GM21619 (cell line): ENCODE measurements at regions not wholly inside any gene's neighbourhood (a gene's known extent, or its start where the extent isn't known, plus 50 kb on each side); places are given as distances from the start of the nearest gene placed in this dataset.

Experiments
- ATAC-seq: cut with Tn5 transposase; IDR thresholded peaks from one replicate; pipeline ENCODE4 v1.9.1; 2021; ENCODE audit not compliant: unreplicated experiment

DNA sequence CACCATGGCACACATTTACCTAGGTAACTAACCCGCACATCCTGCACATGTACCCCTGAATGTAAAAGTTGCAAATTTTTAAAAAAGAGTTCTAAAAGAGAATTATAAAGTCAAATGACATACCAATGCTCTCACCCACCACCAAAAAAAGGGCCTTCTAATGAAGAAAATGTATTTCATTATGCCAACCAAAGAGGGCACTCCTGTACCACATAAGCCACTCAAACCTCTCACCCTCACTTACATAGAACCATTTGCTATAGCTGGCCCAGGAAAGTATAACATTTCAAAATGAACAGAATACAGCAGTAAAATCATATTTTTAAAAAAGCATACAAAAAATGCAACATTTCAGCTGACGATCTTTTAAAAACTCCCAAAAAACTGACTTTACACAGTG is 241.5 kb upstream of the PKDCC start:
- no peak for ATAC-seq

DNA sequence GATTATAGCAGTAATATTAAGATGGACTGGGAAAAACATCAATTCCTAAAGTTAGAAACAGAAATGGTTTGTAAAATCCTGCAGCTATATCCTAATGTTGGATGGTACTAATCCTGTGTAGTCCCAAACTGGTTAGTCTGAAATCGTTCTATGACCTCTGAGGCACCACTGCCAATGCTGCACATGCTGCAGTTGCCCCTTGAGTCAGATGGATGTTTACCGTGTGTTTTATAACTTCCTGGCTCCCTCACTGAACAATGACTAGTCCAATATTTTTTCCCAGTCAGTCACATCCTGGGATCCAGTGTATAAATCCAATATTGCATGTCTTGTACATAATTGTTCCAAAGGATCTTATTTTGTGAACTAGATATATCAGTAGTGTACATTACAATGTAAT is 226.7 kb upstream of the PKDCC start:
- no peak for ATAC-seq

DNA sequence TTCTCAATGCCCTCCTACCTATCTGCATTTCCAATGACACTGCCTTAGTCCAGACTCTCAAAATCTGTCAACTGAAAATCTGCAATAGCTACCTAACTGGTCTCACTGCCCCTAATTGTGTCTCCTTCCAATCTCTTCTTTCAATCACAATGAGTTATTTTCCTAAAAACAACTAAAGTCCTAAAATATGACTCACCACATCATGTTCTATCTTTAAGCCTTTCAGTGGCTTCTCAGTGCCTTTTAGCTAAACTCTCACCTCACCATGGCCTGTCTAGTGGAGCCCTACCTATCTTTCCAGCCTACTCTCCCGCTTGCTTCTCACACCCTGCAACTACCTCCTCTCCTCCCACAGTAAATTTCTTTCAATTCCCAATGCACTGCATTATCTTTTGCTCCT is 220.9 kb upstream of the PKDCC start:
- no peak for ATAC-seq

DNA sequence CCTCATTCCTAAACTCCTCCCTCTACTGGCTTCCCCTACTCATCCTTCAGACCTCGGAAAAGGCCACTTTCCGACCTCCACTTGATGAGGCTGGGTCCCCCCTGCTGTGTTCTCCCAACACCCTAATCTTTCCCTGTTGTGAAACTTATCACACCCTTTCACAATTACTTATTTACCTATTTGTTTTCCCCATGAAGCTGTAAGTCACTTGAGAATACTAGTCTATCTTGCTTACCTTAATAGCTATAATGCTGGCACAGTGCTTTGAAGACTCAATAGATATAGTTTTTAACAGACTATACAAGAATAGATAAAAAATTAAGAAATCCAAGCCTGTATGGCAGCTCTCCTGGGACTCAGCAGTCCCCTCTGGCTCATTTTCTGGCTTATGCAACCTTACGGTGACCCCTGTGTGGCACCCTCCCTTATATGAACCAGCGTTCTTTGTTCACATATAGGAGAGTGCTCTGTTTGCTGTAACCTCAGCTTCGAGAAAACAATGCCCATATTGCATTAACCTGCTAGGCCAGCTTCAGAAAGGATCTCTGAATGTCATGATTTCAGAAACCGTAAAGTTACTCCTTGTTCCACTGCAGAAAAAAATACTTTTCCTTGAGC is 220.4 kb upstream of the PKDCC start:
- ATAC-seq: no peak

DNA sequence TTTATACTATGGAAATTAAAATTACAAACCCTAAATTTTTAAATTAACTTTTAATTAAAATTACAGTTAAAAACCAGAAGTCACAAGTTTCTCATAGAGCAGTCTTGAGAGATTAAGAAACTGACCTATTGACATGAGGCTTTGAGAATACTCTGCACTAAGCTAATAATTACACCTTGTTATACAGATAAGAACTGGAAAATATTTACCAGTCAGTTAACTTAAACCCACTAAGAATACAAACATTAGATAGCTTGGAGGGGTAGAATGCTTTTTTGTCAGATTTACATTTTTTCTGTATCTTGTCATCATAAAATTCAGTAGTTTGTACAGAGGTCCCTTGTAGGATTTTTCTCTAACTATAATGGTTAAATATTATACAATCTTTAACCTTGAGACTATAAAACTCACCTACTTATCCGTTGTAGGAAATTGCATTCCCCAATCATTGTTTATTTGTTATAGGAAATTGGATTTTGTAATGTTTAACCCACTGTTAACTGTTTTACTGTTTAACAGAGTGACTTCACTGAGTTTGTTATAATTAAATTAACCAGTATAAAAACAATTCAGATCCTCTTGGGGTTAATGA is 219.7 kb upstream of the PKDCC start:
- ATAC-seq: no peak

DNA sequence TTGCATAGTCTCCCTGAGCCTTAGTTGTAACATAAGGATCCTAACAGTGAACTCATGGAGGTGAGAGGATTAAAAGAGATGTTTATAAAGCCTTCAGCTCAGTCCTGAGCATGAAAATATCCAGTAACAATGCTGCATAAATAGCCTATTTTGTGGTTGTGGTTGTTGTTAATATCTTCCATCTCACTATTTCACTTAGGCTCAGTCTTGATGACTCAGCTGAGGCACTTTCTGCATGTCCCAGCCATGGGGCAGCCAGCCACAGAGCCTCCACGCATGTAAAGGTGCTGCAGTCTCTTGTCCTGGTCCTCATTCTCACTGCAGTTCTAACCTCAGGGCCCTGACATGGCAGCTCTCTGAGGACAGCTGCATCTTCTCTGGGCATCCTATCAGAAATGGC is 218.8 kb upstream of the PKDCC start:
- ATAC-seq: no peak

DNA sequence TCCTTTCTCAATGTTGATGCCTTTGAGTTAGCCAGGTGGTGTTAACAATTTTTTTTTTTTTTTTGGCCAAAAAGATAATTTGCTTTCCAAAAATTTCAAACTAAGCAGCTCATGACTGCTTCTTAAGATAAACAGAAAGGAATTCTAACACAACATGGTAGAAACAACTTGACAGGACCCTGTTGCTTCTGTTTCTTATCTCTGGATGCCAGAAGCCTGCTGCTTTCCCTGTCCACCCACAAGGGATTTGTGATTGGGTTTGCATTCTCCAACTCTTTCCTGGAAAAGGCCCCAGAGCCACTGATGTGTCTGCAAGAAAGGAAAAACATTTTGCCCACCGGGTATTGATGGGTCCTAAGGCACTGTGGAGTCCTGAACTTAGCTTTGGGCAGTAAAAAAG is 217.2 kb upstream of the PKDCC start:
- no peak for ATAC-seq

DNA sequence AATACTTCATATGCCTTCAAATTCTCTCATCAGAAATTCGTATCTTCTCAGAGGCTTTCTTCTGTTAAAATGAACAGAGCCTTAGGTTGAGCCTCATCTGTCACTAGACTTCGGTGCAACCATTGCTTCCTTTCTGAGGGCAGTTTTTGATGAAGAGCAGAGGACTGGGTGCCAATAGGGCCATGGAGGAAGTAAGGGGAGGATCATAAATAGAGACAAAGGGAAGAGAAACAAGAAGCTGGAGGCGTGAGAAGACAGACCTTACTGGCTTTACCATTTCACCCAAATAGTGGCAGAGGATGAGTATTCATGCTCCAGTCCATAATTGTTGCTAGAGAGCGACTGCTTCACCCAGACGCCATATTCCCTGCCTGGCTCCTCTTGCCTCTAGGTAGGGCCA is 215.6 kb upstream of the PKDCC start:
- no peak for ATAC-seq

DNA sequence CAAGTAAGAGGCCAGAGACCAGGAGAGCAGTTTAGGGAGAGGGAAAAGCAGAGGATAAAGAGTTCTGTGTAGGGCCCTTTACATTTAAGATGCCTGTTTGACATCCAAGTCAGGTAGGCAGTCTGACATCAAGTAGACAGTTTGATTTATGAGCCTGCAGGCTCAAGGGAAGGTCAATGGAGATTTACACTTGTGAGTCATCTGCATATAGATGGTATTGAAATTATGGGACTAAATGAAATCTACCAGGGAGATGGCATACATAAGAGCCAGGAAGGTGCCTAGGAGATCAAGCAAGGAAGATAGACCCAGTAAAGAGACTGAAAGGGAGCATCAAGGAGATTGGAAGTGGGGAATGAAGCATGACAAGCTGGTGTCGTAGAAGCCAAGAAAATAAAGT is 212.4 kb upstream of the PKDCC start:
- no peak for ATAC-seq

DNA sequence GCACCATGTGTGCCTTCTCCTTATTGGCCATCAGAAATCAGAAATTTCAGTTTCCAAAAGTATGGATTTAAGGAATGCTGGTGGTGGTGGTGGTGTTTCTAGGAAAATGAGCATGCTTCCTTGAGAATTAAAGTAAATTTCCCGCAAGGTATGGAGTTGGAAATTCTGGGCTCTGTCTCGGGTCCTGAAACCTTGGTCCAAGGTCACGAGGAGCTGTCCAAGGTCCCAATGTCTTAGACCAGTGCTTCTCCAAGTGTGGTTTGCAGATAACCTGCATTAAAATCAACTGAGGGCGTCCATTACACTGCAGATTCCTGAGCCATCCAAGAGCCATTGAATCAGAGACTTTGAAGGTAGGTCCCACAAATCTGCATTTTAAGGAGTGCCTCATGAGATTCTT is 210.9 kb upstream of the PKDCC start:
- no peak for ATAC-seq

DNA sequence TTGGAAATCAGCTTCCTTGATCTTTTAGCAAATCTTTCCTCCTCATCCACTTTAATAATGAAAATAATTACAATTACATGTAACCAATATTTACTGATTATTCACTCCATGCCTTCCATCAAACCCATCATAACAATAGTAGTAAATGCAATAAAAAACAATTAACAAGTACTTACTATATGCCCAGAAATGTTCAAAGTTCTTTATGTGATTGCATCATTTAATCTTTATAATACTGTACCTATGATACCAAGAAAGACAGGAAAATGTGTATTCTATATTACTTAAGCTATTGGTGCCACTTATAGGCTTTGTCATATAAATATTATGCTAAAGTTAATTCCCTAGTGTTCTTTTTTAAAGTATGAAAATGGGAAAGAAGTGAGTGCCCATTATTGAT is 210.2 kb upstream of the PKDCC start:
- ATAC-seq: no peak

DNA sequence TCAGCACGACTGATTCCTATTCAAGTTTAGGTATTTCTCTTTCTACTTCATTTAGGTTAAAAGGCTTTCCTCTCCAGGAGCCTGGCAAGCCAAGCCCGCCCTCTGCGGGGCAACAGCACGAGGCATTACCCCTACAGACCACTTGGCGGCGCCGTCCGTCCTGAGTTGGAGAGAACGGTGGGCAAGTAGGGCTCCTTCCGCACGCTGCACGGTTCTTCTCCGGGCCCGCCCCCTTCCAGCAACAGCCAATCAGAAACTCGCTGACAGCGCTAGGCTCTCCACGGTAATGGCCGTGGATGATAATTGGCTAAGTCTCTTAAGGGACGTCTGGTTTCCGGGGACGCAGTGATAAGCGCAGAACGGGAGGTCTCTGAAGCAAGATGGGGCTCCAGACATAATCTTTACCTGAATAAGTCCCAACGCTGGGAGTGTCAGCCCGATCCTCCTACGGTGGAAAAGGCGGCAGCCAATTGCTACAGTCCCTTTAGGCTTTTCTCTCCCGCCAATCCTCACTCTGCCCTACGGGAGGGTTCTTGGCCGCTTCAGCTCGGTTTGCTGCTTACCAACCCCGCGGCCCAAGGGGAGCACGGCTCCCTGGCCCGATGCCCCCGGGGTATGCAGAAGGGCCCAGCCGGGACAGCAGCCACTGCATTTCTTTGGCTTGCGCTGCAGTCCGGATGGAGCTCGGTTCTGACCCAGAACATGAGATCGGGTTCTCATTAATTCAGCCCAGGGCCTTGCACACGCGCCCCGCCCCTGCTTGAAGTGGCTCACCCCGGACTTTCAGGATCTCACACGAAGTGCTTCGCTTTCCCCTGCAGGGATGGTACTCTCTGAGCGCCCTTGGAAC is 206.9 kb upstream of the PKDCC start:
- peak; percentile 100 for ATAC-seq

DNA sequence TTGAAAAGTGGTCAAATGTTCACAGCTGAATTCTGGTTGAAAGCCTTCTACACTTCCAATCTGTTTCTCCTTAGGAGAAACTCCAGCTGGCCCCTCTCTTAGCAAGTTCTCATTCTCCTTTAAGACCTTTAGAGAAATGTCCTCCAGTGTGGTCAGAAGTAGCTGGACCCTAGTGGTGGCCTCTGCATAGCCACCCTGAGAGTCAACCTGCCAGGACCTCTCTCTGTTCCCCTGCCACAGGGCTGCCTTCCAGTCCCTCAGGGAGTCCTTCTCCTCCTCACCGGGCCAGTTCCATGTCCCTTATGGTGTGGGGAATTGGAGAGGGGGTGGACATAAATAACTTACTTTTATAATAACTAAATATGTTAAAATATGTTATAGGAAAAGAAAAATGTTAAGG is 200.9 kb upstream of the PKDCC start:
- no peak for ATAC-seq

DNA sequence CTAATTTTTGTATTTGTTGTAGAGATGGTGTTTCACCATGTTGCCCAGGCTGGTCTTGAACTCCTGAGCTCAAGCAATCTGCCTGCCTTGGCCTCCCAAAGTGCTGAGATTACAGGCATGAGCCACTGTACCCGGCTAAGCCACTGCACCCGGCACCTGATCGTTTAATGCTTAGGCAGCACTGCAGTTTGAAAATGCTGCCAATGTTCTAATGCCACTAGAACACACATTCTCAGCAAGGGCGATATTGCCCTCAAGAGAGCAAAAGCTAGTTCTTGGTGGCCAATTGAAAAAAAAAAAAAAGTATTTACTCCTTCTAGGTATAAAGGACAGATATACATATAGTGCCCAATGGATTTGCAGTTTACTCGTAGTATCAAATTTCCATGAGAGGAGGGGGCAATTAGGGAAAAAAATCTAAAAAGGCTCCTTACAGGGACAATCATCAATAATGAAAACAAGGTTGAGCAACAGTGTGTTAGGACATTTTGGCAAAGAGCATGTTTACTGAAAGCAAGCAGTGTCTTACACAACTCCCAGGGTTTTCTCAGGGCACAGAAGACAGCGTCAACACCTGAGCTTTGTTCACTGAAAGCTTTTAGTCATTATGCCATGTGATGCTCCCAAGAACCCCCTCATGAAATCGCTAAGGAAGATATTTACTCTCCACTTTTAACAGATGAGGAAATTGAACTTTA is 199.9 kb upstream of the PKDCC start:
- no peak for ATAC-seq

DNA sequence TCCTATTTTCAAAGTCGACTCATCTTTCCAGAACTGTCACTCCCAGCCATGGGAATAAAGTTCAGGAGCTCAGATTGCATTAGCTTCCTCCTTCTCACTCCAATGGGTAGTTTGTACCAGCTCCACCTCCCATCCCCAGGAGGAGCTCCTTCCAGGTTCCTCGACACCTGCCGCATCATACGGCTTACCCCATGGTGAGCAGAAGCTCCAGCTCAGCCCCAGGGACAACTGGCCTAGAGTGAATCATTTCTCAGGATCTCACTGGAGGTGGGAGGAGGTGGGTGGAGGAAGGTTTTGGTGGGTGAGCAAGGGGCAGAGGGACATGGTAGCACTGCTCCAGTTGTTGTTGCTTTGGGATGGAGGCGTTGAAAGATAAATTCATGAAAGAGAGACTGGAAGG is 196.3 kb upstream of the PKDCC start:
- ATAC-seq: no peak

DNA sequence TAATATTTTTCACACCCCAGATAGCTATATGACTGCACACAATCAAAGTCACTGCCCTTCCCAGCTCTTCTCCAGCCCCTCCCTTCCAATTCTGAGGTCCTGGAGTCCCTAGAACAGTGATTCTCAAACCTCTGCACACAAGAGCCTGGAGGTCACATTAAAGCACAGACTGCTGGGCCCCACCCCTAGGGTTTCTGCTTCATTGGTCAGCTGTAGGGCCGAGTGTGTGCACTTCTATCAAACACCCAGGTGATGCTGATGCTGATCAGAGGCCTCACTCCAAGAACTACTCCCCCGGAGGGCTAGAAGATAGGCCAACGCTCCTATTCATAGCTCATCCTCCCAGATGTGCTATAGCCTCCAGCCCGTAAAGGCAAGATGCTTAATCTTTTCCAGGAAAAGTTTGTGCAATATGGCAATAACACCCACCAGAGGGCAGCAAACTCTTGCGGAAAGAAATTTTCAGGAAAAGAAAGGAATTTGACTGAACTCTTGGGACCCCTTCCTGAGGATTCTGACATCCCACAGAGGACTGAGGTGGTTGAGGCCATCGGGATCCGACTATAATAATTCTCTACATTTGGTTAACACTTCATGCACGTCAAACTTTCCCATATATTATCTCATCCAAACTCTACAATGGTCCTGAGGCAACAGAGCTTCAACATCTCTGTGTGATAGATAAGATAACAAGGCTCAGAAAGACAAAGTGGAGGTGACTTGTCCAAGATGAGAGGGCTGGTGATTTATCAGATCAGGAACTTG is 194.2 kb upstream of the PKDCC start:
- ATAC-seq: no peak

DNA sequence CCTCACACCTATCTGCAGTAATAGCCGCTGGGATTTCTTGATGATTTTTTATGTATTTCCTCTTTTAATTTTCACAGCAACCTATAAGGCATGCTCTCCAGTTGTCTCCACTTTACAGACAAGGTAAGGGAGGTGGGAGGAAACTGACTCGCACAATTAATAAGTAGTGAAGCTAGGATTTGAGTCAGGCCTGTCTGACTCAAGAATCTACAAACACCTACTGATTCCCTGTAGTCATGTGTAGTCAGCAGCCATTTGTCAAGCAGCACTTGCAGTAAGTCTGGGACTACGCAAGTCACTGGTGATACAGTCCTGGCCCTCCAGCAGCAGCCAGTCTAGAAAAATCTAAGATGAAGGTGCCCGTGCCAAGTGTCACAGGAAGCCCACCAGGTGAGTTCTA is 193.6 kb upstream of the PKDCC start:
- ATAC-seq: no peak

DNA sequence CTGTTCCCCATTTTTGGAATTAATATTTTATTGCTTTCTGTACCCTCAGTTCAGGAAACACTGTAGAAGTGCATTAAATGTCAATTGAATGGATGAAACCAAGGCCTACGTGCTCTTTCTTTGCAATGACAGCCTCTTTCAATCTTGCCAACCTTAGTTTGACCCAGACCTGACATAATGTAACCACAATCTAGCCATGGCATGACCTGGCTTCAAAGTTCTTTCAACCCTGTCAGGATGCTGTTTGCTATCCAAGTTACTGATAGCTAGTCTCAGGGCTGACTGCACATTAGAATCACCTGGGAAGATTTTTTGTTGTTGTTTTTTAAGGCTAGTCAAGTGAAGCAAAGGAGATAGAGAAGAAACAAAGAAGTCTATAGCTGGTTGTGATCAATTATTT is 190.9 kb upstream of the PKDCC start:
- no peak for ATAC-seq

DNA sequence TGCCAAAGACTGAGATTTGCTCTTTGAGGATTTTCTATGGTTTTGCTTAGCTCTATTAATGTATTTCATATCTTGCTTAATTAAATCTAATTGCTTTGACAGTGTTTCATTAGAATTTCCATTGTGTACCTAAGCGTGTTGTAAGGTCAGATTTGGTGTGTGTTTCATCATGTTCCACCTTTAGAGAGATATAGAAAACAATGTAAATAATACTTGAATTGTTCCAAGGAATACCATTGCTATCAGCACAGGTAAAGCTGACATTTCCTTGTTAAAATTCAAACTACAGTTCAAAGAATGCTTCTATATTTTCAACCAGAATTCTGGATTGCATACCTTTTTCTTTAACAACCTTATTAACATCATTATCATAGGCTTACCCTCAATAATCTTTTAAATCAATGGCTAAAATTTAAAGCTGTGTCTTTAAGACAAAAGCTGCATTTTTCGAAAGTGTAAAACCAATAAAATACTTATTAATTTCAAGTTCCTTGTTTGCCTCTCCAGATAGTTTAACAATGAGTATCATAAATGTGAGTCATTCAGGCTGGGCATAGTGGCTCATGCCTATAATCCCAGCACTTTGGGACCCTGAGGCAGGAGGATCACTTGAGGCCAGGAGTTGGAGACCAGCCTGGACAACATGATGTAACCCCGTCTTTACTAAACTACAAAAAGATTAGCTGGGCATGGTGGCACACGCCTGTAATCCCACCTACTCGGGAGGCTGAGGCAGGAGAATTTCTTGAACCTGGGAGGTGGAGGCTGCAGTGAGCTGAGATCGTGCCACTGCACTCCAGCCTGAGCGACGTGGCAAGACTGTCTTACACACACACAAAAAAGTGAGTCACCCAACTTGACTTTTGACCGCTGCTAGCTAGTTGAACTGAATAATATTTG is 188.0 kb upstream of the PKDCC start:
- ATAC-seq: no peak

DNA sequence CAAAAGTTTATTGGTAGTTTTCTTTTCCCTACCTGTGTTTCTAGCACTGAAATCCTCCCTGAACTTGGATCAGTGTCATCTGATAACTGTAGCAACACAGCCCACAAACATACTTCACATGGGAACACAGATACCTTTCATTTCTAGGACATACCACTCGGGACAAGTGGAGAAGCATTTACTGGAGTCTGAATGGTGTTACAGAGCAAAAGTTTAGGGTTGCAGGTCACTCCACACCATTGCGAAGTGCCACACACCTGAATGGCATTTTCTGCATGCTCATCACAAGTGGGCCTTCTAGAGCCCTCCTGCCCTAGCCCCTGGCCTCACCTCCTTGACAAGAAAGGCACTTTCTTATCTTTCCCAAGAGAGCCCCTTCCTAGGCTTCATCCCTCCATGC is 184.8 kb upstream of the PKDCC start:
- ATAC-seq: no peak
